ENCODE measurements at regions not wholly inside any gene's neighbourhood (a gene's known extent, or its start where the extent isn't known, plus 50 kb on each side); places are given as distances from the start of the nearest gene placed in this dataset.

- TF ChIP-seq CTCF (conservative IDR thresholded peaks at IDR 0.05; ENCODE audit: low read depth, low read length) (no peak), EZH2 (IDR thresholded peaks at IDR 0.05; ENCODE audit: borderline replicate concordance, low read depth, low read length, poor library complexity, severe bottlenecking) (no peak)
These were observed 450.0 kb upstream of the POU3F2 start for GRCh38 chr6:98384334-98384733.
